ENCODE measurements at regions not wholly inside any gene's neighbourhood (a gene's known extent, or its start where the extent isn't known, plus 50 kb on each side); places are given as distances from the start of the nearest gene placed in this dataset.

- TF ChIP-seq CTCF (IDR thresholded peaks at IDR 0.05) (no peak), POLR2A (IDR thresholded peaks at IDR 0.05) (no peak)
Observed at GRCh38 chr4:170526471-170526870, 436.7 kb upstream of the AADAT start.
